Activated CD4-positive, alpha-beta T cell treated with anti-CD3 and anti-CD28 coated beads, Interleukin-2, amount 10 ng/mL, durations not matched to agents 7 days and 5 days (primary cell): ENCODE measurements at regions not wholly inside any gene's neighbourhood (a gene's known extent, or its start where the extent isn't known, plus 50 kb on each side); places are given as distances from the start of the nearest gene placed in this dataset.

Experiments used
- CTCF ChIA-PET: fragments of 350-600 bp; sonication (Branson Sonifier 250); formaldehyde crosslinking; loops from one replicate; lab custom pipeline; 2021; ENCODE audit warnings: antibody characterized with exemption; lab: Charles Lee
- POLR2A ChIA-PET: fragments of 350-600 bp; sonication (Branson Sonifier 250); formaldehyde crosslinking; loops from one replicate; lab custom pipeline; 2021; ENCODE audit warnings: antibody characterized with exemption; lab: Charles Lee
- DNase-seq: peaks from one replicate; pipeline ENCODE4 v3.0.0-alpha.2; 2020
- H3K27ac Mint-ChIP-seq: one replicate; pipeline ENCODE4 v1.8.0; 2021; ENCODE audit warnings: mild to moderate bottlenecking, moderate library complexity, mixed read lengths
- H3K27me3 Mint-ChIP-seq: one replicate; pipeline ENCODE4 v1.8.0; 2021; ENCODE audit warnings: mixed read lengths
- H3K36me3 Mint-ChIP-seq: one replicate; pipeline ENCODE4 v1.8.0; 2021; ENCODE audit warnings: low read depth, mixed read lengths
- H3K4me1 Mint-ChIP-seq: one replicate; pipeline ENCODE4 v1.8.0; 2021; ENCODE audit warnings: mixed read lengths
- H3K4me3 Mint-ChIP-seq: one replicate; pipeline ENCODE4 v1.8.0; 2021; ENCODE audit warnings: mild to moderate bottlenecking, moderate library complexity, mixed read lengths
- H3K9me3 Mint-ChIP-seq: one replicate; pipeline ENCODE4 v1.8.0; 2021; ENCODE audit warnings: mixed read lengths

DNA sequence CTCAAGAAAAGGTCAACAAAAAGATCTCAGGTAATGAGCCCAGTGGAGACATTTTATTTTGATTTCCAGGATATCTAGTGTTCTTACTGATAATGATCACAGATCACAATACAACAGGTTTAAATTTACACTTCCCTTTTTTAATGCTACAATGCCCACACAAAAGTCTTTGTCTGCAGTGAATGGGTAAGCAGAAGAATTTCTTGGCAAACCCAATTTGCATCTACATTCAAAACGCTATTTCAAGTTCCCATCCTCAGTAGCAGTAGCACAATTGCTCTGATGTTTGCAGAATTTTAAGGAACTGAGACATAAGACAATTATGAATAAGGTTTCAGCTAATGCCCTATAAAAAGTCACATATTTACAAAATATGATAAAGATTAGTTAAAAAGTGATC, 929.4 kb upstream of the PIK3C3 start:
- Mint-ChIP-seq H3K4me3 (no peak overlapping the region), H3K9me3 (peaks cover 2% of the 10 kb centered on the region), H3K27me3 (no peaks in the 10 kb centered on the region), H3K36me3 (no peaks in the 10 kb centered on the region), H3K4me1 (no peaks in the 10 kb centered on the region), H3K27ac (no peak overlapping the region)
- ChIA-PET CTCF (no interaction called here), POLR2A (no interaction called here)
- DNase-seq, result no peak

DNA sequence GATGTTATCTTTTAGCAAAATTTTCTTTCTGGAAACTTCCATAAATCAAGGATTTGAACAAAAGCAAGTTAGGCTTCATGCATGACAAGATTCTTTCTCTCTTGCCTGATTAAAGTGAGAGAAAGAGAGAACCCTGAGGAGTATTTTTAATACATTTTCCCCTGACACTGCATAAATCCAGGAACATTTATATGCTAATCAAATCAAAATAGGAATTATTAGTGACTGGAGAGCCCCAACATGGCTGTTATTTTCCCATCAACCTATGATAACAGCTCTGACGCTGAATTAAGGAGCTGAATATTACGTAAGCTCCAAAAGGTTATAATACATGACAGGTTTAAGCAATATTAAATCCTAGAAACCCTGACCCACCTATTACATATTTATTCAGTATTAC, 930.2 kb upstream of the PIK3C3 start:
- Mint-ChIP-seq H3K9me3 (peaks cover 2% of the 10 kb centered on the region), H3K36me3 (no peaks in the 10 kb centered on the region), H3K27ac (no peak overlapping the region), H3K4me3 (no peak overlapping the region), H3K27me3 (no peaks in the 10 kb centered on the region), H3K4me1 (no peaks in the 10 kb centered on the region)
- no peak for DNase-seq
- POLR2A ChIA-PET, result no interaction called here
- CTCF ChIA-PET, result no interaction called here

DNA sequence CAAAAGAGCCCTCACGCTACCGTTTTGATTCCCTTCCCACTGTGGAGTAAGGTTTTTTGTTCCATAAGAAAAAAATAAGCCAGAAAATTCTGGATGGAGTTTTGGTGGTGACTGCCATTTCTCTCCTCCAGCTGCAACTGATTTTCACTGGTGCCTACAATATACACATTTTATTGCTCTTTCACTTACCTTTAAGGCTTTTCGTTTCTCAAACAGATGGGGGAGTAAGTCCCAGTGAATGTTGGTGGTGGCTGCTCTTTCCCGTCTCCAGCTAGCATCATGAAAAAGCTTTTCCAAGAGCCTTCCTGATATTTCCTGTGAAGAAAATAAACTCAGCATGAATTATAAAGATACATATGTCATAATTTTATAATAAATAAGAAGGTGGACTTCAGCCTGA, 932.5 kb upstream of the PIK3C3 start:
- no peak overlapping the region for H3K27ac Mint-ChIP-seq
- ChIA-PET CTCF (no interaction called here), POLR2A (no interaction called here)
- H3K9me3 Mint-ChIP-seq, result peaks cover 2% of the 10 kb centered on the region
- H3K4me1 Mint-ChIP-seq, result no peaks in the 10 kb centered on the region
- H3K27me3 Mint-ChIP-seq, result no peaks in the 10 kb centered on the region
- no peak overlapping the region for H3K4me3 Mint-ChIP-seq
- no peaks in the 10 kb centered on the region for H3K36me3 Mint-ChIP-seq
- DNase-seq, result no peak

DNA sequence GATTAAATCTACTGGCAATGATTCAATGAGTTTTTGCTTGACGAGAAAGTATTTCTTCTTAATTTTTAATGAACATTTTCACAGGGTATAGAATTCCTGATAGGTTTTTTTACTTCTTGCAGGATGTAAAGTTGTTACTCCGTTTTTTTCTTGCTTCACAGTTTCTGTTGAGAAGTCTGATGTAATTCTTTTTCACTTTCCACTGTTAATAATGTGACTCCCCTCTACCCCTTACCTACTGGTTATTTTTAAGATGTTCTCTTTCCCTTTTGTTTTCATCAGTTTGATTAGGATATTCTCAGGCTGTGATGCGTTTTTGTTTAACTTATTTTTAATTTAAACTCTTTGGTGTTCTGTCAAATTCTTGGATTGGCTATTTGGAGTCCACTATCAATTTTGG, 933.9 kb upstream of the PIK3C3 start:
- DNase-seq, result no peak
- Mint-ChIP-seq H3K4me1 (no peaks in the 10 kb centered on the region), H3K27ac (no peak overlapping the region), H3K4me3 (no peak overlapping the region), H3K27me3 (no peaks in the 10 kb centered on the region), H3K36me3 (no peaks in the 10 kb centered on the region), H3K9me3 (peaks cover 2% of the 10 kb centered on the region)
- ChIA-PET CTCF (no interaction called here), POLR2A (no interaction called here)

DNA sequence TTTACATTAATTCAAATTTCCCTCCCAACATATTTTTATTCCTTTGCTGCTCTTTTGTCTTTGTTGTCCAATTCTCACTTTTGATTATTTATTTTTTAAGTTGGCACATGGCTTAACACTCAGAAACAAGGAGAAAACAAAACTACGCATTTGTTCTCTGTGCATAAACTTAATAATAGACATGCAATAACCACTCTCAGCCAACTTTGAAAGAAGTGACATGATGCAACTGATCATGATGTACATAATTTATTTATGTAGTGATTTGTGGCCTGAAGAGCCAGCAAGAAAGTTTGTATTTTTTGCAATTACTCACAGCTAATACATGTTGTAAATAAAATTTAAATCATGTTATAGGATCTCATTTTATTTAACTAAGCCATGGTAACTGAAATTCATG, 942.8 kb upstream of the PIK3C3 start:
- no peak for DNase-seq
- Mint-ChIP-seq H3K27ac (no peak overlapping the region), H3K36me3 (no peaks in the 10 kb centered on the region), H3K9me3 (peaks cover 2% of the 10 kb centered on the region), H3K4me3 (no peak overlapping the region), H3K27me3 (no peaks in the 10 kb centered on the region), H3K4me1 (no peaks in the 10 kb centered on the region)
- ChIA-PET POLR2A (no interaction called here), CTCF (no interaction called here)

DNA sequence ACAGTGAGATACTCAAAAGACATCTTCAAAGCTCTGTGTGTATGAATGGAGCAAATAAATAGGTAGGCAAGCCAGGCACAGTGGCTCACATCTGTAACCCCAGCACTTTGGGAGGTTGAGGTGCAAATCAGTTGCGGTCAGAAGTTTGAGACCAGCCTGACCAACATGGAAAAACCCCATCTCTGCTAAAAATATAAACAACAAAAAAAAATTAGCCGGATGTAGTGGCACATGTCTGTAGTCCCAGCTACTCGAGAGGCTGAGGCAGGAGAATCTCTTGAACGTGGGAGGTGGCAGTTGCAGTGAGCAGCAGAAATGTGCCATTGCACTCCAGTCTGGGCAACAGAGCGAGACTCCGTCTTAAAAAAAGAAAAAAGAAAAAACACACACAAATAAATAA, 945.1 kb upstream of the PIK3C3 start:
- H3K4me3 Mint-ChIP-seq, result no peak overlapping the region
- DNase-seq, result no peak
- H3K27ac Mint-ChIP-seq, result no peak overlapping the region
- POLR2A ChIA-PET, result no interaction called here
- CTCF ChIA-PET, result no interaction called here
- H3K4me1 Mint-ChIP-seq, result no peaks in the 10 kb centered on the region
- H3K36me3 Mint-ChIP-seq, result no peaks in the 10 kb centered on the region
- H3K9me3 Mint-ChIP-seq, result no peaks in the 10 kb centered on the region
- no peaks in the 10 kb centered on the region for H3K27me3 Mint-ChIP-seq

DNA sequence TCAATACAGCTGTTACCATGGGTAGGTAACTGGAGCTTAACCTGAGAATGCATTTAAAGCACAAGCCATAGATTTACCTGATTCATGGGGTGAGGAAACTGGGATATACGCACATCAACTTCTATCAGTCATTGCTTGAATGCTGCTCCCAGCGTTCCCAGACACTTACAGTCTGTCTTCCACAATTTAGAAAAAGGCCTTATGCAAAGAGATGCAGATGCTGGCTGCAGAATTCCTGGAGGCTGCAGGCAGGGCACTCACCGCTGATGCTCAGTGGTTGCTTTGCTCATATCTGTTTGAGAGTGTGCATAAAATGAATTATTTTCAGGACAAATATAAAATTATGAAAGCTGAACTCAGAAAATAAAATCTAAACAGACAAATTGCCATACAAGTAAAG, 950.7 kb upstream of the PIK3C3 start:
- Mint-ChIP-seq H3K27ac (no peak overlapping the region), H3K4me1 (no peaks in the 10 kb centered on the region), H3K9me3 (no peaks in the 10 kb centered on the region), H3K27me3 (no peaks in the 10 kb centered on the region), H3K36me3 (no peaks in the 10 kb centered on the region), H3K4me3 (no peak overlapping the region)
- DNase-seq, result no peak
- POLR2A ChIA-PET, result no interaction called here
- CTCF ChIA-PET, result no interaction called here

DNA sequence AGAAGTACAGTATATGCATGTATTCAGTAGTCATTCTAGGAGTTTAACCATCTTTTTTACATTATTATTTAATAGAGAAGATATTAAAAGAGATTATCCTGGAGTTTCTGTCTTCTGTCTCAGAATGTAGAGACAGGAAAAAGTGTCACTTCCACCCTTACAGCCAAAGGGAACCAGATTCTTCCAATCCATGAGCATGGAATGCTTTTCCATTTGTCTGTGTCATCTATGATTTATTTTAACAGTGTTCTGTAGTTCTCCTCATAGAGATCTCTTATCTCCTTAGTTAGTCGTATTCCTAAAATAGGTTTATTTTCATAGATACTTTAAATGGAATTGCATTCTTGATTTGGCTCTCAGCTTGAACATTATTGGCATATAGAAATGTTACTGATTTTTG, 959.5 kb upstream of the PIK3C3 start:
- Mint-ChIP-seq H3K27me3 (no peaks in the 10 kb centered on the region), H3K9me3 (peaks cover 2% of the 10 kb centered on the region), H3K36me3 (no peaks in the 10 kb centered on the region), H3K27ac (no peak overlapping the region), H3K4me3 (no peak overlapping the region), H3K4me1 (no peaks in the 10 kb centered on the region)
- DNase-seq, result no peak
- ChIA-PET CTCF (no interaction called here), POLR2A (no interaction called here)

DNA sequence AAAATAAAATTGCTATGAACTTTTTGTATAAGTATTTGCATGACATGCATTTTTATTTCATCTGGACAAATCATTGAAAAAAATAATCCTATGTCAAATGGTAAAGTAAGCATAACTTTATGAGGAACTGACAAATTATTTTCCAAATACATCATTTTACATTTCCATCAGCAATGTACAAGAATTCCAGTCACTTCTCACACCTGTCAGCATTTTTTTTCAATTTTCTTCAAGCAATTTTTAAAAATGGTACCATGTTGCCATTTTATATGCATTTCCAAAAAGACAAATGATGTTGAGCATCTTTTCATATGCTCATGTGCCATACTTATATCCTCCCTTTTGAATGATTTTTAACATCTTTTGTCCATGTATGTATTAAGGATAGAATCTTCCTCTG, 961.7 kb upstream of the PIK3C3 start:
- POLR2A ChIA-PET, result no interaction called here
- Mint-ChIP-seq H3K9me3 (peaks cover 2% of the 10 kb centered on the region), H3K27me3 (no peaks in the 10 kb centered on the region), H3K36me3 (no peaks in the 10 kb centered on the region), H3K4me3 (no peak overlapping the region), H3K27ac (no peak overlapping the region), H3K4me1 (no peaks in the 10 kb centered on the region)
- CTCF ChIA-PET, result no interaction called here
- DNase-seq, result no peak

DNA sequence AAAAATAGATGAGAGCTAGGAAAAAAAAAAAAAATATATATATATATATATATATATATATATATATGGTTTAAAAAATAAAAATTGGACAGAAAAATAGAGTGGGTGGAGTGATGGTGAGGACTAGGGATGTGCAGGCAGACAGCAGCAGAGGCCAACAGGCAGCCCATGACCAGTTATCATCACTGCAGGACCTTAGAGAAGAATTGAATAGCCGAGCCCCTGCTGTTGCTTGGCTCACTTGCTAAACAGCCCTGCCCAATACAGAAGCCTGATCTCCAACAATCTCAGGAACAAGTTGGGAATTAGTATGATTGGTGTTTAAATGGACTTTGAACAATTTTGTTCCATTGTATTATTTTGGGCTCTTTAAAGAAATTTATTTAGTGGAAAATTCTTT, 967.5 kb upstream of the PIK3C3 start:
- Mint-ChIP-seq H3K27ac (no peak overlapping the region), H3K36me3 (no peaks in the 10 kb centered on the region), H3K27me3 (no peaks in the 10 kb centered on the region), H3K9me3 (peaks cover 4% of the 10 kb centered on the region), H3K4me1 (no peaks in the 10 kb centered on the region), H3K4me3 (no peak overlapping the region)
- DNase-seq, result no peak
- CTCF ChIA-PET, result no interaction called here
- POLR2A ChIA-PET, result no interaction called here

DNA sequence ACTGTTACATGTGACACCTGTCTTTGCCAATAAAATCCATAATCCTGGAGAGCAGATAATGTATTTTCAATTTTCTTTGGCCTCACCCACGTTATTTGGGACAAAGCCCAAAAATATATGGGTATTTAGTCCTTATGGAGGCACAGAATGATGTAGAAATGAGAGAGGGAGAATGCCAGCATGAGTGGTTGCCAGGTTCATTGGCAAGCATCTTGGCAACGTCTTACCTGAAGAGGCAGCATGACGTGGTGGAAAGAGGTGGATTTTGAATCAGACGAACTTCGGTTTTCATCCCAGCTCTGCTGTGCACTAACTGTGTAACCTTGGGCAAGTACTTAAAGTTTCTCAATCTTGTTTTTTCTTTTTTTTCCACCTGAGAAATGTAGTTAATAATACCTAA, 969.6 kb upstream of the PIK3C3 start:
- no peak for DNase-seq
- peaks cover 4% of the 10 kb centered on the region for H3K9me3 Mint-ChIP-seq
- no peaks in the 10 kb centered on the region for H3K36me3 Mint-ChIP-seq
- H3K4me1 Mint-ChIP-seq, result no peaks in the 10 kb centered on the region
- H3K27me3 Mint-ChIP-seq, result no peaks in the 10 kb centered on the region
- CTCF ChIA-PET, result no interaction called here
- POLR2A ChIA-PET, result no interaction called here
- H3K4me3 Mint-ChIP-seq, result no peak overlapping the region
- no peak overlapping the region for H3K27ac Mint-ChIP-seq

DNA sequence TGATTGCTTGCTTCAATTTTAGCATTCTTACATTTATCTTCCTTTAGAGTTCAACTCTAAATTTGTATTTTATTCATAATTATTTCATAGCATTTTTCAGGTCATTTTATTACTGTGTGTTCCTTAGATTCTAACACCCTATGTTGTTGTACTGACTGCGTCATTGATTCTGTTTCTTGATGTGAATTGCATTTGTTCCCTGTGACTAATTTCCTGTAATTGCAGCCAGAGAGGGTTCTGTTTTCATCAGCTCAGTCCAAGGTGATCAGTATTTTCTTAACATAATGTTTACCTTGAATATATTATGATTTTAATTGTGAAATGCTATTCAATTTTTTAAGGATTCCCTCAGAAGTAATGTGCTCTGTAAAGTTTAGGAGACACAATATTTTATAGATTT, 970.2 kb upstream of the PIK3C3 start:
- CTCF ChIA-PET, result interaction anchor here (0.5 kb wide), 1 partner anchor 114 kb away, joined by 3 read pairs; no protein-coding TSS in a partner anchor
- no peak for DNase-seq
- Mint-ChIP-seq H3K4me1 (no peaks in the 10 kb centered on the region), H3K9me3 (peaks cover 4% of the 10 kb centered on the region), H3K27ac (no peak overlapping the region), H3K36me3 (no peaks in the 10 kb centered on the region), H3K27me3 (no peaks in the 10 kb centered on the region), H3K4me3 (no peak overlapping the region)
- POLR2A ChIA-PET, result no interaction called here

DNA sequence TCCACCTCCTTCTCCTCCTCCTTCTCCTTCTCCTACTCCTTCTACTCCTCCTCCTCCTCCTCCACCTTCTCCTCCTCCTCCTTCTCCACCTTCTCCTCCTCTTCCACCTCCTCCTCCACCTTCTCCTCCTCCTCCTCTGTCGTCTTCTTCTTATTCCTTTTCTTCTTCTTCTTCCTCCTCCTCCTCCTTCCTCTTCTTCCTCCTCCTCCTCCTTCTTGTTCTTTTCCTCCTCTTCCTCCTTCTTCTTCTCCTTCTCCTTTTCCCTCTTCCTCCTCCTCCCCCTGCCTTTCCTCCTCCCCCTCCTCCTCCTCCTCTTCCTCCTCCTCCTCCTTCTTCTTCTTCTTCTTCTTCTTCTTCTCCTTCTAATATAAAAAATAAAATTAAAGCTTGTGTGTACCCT, 971.2 kb upstream of the PIK3C3 start:
- Mint-ChIP-seq H3K27ac (no peak overlapping the region), H3K9me3 (peaks cover 4% of the 10 kb centered on the region), H3K36me3 (no peaks in the 10 kb centered on the region), H3K4me1 (no peaks in the 10 kb centered on the region), H3K4me3 (no peak overlapping the region), H3K27me3 (no peaks in the 10 kb centered on the region)
- no peak for DNase-seq
- ChIA-PET CTCF (interaction anchor here (0.7 kb wide), 1 partner anchor 108 kb away, joined by 4 read pairs; no protein-coding TSS in a partner anchor), POLR2A (no interaction called here)

DNA sequence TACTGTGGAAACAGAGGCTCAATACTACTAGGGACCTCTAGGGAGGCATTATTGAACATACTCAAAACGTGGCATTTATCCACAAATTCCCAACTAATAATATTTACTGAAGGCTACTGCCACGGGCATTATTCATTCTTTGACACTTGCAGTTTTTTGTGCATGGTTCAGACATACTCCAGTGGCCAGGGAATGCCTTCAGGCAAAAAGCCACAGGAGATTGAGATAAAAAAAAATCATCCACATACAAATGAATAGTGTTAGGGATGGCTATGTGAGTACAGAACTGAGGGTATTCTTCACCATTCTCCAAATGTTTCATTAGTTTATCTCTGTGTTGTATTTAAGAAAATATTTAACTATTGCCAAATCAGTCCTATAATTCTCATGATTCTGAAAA, 974.9 kb upstream of the PIK3C3 start:
- peaks cover 2% of the 10 kb centered on the region for H3K9me3 Mint-ChIP-seq
- no peaks in the 10 kb centered on the region for H3K4me1 Mint-ChIP-seq
- ChIA-PET CTCF (no interaction called here), POLR2A (no interaction called here)
- no peak overlapping the region for H3K4me3 Mint-ChIP-seq
- DNase-seq, result no peak
- no peaks in the 10 kb centered on the region for H3K36me3 Mint-ChIP-seq
- H3K27ac Mint-ChIP-seq, result no peak overlapping the region
- no peaks in the 10 kb centered on the region for H3K27me3 Mint-ChIP-seq
